ENCODE measurements at regions not wholly inside any gene's neighbourhood (a gene's known extent, or its start where the extent isn't known, plus 50 kb on each side); places are given as distances from the start of the nearest gene placed in this dataset.

DNA sequence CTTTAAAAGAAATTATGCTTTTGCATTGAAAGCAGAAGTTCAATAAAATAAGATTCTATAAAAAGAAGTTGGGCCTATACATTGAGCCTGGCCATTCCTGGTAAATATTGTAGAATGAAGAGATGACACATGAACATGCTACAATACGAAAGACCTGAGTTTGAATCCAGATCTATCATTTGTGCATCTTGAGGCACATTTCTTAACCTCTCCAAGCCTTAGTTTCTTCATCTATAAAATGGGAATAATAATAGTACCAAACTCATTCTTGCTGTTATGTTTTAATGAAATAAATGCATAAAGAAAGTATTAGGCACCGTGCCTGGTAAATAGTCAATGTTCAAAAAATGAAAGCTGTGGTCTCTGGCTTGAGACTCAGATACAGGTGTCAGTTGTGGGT lies 76.9 kb upstream of the PHACTR2 start:
- Histone ChIP-seq H3K27ac (ENCODE audit: low read depth, low read length, poor library complexity, severe bottlenecking) (no peak overlapping the region), H3K9me3 (ENCODE audit: low read length) (no peaks in the 10 kb centered on the region), H3K4me2 (ENCODE audit: low read length) (no peak overlapping the region), H3K27me3 (ENCODE audit: insufficient read depth, low read length) (no peaks in the 10 kb centered on the region), H4K20me1 (ENCODE audit: insufficient read depth, low read length) (no peaks in the 10 kb centered on the region), H3K79me2 (ENCODE audit: insufficient read depth, low read length) (no peaks in the 10 kb centered on the region), H3K9me2 (ENCODE audit: low read depth, low read length) (no peaks in the 10 kb centered on the region), H2AFZ (ENCODE audit: low read length) (no peak overlapping the region), H3K4me3 (ENCODE audit: low read depth, low read length, poor library complexity, severe bottlenecking) (no peak overlapping the region), H3K4me1 (ENCODE audit: insufficient read depth, low read length, severe bottlenecking) (no peaks in the 10 kb centered on the region), H3K9ac (ENCODE audit: low read length) (no peak overlapping the region), H3F3A (ENCODE audit: insufficient read depth, low read length) (no peaks in the 10 kb centered on the region), H3K36me3 (ENCODE audit: insufficient read depth, low read length) (no peaks in the 10 kb centered on the region)
- TF ChIP-seq, protein P1, sequence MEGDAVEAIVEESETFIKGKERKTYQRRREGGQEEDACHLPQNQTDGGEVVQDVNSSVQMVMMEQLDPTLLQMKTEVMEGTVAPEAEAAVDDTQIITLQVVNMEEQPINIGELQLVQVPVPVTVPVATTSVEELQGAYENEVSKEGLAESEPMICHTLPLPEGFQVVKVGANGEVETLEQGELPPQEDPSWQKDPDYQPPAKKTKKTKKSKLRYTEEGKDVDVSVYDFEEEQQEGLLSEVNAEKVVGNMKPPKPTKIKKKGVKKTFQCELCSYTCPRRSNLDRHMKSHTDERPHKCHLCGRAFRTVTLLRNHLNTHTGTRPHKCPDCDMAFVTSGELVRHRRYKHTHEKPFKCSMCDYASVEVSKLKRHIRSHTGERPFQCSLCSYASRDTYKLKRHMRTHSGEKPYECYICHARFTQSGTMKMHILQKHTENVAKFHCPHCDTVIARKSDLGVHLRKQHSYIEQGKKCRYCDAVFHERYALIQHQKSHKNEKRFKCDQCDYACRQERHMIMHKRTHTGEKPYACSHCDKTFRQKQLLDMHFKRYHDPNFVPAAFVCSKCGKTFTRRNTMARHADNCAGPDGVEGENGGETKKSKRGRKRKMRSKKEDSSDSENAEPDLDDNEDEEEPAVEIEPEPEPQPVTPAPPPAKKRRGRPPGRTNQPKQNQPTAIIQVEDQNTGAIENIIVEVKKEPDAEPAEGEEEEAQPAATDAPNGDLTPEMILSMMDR (IDR thresholded peaks at IDR 0.05; ENCODE audit: low read length): no peak
- no peak for TF ChIP-seq EZH2 (IDR thresholded peaks at IDR 0.05; ENCODE audit: borderline replicate concordance, low read length)

- H3K9ac ChIP-seq (ENCODE audit: low read length): no peak overlapping the region
- TF ChIP-seq, protein P1 (IDR thresholded peaks at IDR 0.05; ENCODE audit: low read length): no peak
- TF ChIP-seq EZH2 (IDR thresholded peaks at IDR 0.05; ENCODE audit: borderline replicate concordance, low read length): no peak
- no peaks in the 10 kb centered on the region for H4K20me1 ChIP-seq (ENCODE audit: insufficient read depth, low read length)
- H3K4me2 ChIP-seq (ENCODE audit: low read length): no peak overlapping the region
- no peaks in the 10 kb centered on the region for H3K79me2 ChIP-seq (ENCODE audit: insufficient read depth, low read length)
- H3K4me3 ChIP-seq (ENCODE audit: low read depth, low read length, poor library complexity, severe bottlenecking): no peak overlapping the region
- no peaks in the 10 kb centered on the region for H3K9me3 ChIP-seq (ENCODE audit: low read length)
- H2AFZ ChIP-seq (ENCODE audit: low read length): no peak overlapping the region
- no peaks in the 10 kb centered on the region for H3K9me2 ChIP-seq (ENCODE audit: low read depth, low read length)
- no peaks in the 10 kb centered on the region for H3K4me1 ChIP-seq (ENCODE audit: insufficient read depth, low read length, severe bottlenecking)
- H3K27me3 ChIP-seq (ENCODE audit: insufficient read depth, low read length): no peaks in the 10 kb centered on the region
- H3K36me3 ChIP-seq (ENCODE audit: insufficient read depth, low read length): no peaks in the 10 kb centered on the region
- no peaks in the 10 kb centered on the region for H3F3A ChIP-seq (ENCODE audit: insufficient read depth, low read length)
- no peak overlapping the region for H3K27ac ChIP-seq (ENCODE audit: low read depth, low read length, poor library complexity, severe bottlenecking)
Measured at GRCh38 chr6:143598466-143599080, 79.2 kb upstream of the PHACTR2 start.

DNA sequence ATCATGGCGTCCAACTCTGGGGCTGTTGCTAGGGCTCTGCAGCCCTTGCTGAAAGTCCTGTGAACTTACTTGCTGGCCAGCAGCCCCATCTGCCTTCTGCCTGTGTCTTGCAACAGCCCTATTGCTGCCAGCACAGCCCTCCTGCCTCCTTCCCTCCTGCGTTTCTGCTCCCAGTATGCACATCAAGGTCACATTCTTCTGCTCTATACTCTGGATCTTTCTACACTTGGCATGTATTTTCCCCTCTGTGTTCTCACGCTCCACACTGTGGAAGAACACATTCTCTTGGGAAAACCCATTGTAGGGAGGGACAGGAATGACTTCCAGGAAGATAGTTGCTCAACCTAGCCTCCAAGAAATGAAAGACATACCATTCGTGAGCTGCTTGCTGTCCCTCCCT lies 80.9 kb upstream of the PHACTR2 start:
- Histone ChIP-seq H3K9me3 (ENCODE audit: low read length) (no peaks in the 10 kb centered on the region), H3K79me2 (ENCODE audit: insufficient read depth, low read length) (no peaks in the 10 kb centered on the region), H3K4me1 (ENCODE audit: insufficient read depth, low read length, severe bottlenecking) (no peaks in the 10 kb centered on the region), H2AFZ (ENCODE audit: low read length) (no peak overlapping the region), H3F3A (ENCODE audit: insufficient read depth, low read length) (no peaks in the 10 kb centered on the region), H3K9ac (ENCODE audit: low read length) (no peak overlapping the region), H4K20me1 (ENCODE audit: insufficient read depth, low read length) (no peaks in the 10 kb centered on the region), H3K36me3 (ENCODE audit: insufficient read depth, low read length) (no peaks in the 10 kb centered on the region), H3K9me2 (ENCODE audit: low read depth, low read length) (no peaks in the 10 kb centered on the region), H3K27me3 (ENCODE audit: insufficient read depth, low read length) (no peaks in the 10 kb centered on the region), H3K4me3 (ENCODE audit: low read depth, low read length, poor library complexity, severe bottlenecking) (no peak overlapping the region), H3K4me2 (ENCODE audit: low read length) (no peak overlapping the region), H3K27ac (ENCODE audit: low read depth, low read length, poor library complexity, severe bottlenecking) (no peak overlapping the region)
- TF ChIP-seq, protein P1 (IDR thresholded peaks at IDR 0.05; ENCODE audit: low read length): no peak
- no peak for TF ChIP-seq EZH2 (IDR thresholded peaks at IDR 0.05; ENCODE audit: borderline replicate concordance, low read length)
